HG03135 (cell line): ENCODE measurements at regions not wholly inside any gene's neighbourhood (a gene's known extent, or its start where the extent isn't known, plus 50 kb on each side); places are given as distances from the start of the nearest gene placed in this dataset.
"Not testable (repeated sequence)": the region's sequence is repeated elsewhere in the genome, so short reads cannot be mapped to it uniquely, and the experiment has no call there.

Source experiments
- ATAC-seq: cut with Tn5 transposase; IDR thresholded peaks from one replicate; pipeline ENCODE4 v1.9.1; 2021; ENCODE audit warnings: mild to moderate bottlenecking, moderate library complexity; ENCODE audit not compliant: unreplicated experiment

- no peak for ATAC-seq
These were observed 131.6 kb upstream of the ID4 start for GRCh38 chr6:19705606-19706005.

DNA sequence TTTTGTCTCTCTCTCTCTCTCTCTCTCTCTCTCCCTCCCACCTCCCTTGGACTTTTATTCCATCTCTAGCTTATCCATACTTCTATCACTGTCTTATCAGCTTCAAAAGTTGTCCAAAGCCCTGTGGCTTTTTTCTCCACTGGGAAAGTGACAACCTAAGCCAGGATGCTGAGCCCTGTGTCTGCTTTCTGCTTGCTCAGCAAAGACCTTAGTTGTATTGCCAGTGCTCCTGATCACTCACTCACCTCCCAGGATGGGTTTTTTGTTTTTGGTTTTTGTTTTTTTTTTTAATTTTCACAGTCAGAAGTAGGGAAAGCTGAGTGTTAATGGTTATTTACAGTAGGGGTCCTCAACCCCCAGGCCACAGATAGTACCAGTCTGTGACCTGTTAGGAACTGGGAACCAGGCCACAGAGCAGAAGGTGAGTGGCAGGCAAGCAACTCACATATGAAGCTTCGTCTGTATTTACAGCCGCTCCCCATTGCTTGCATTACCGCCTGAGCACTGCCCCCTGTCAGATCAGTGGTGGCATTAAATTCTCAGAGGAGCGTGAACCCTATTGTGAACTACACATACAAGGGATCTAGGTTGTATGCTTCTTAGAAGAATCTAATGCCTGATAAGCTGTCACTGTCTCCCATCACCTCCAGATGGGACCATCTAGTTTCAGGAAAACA lies 125.0 kb upstream of the ID4 start:
- ATAC-seq, result no peak

DNA sequence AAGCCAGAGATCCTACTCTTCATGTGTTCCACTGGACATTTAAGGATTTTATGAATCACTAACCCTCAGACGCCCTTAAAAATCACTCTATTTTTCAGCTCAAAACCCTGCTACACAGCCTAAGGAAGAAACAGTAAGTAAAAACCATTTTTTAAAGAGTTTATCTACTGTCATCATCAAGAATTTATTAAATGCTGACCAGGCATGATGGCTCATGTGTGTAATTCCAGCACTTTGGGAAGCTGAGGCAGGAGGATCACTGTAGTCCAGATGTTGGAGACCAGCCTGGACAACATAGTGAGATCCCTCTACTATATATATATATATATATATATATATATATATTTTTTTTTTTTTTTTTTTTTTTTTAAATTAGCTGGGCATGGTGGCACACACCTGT lies 124.2 kb upstream of the ID4 start:
- ATAC-seq, result no peak

DNA sequence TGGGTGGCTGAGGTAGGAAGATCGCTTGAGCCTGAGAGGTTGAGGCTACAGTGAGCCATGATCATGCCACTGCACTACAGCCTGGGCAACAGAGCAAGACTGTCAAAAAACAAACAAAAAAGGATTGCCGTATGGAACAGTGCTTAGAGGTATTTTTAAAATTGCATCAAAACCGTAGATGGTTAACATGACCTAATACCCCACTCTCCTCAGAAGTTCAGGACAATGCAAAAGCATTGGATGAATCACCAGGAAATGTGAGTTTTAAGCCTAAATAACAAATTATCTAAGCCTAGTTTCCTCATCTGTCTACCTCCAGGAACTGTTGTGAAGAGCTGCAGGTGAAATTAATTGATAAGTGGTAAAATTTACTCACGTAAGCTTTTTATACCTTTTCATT lies 123.8 kb upstream of the ID4 start:
- no peak for ATAC-seq

DNA sequence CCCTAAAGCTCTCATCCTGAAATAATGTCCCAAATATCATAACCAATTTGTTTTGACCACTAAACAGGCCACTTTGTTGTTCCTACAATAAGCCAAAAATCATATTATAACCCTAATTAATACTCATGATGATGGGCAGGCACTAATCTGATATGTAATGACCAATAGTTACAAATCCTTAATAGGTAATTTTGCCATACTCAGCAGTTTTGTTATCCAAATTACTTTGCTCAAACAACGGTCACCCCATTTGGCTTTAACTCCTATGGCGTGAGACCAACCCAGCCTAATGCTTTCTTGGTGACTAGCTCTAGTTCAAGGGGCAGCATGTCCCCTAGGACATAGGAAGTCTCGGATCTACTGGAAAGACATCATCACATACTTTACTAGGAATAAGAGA lies 123.2 kb upstream of the ID4 start:
- ATAC-seq, result no peak

DNA sequence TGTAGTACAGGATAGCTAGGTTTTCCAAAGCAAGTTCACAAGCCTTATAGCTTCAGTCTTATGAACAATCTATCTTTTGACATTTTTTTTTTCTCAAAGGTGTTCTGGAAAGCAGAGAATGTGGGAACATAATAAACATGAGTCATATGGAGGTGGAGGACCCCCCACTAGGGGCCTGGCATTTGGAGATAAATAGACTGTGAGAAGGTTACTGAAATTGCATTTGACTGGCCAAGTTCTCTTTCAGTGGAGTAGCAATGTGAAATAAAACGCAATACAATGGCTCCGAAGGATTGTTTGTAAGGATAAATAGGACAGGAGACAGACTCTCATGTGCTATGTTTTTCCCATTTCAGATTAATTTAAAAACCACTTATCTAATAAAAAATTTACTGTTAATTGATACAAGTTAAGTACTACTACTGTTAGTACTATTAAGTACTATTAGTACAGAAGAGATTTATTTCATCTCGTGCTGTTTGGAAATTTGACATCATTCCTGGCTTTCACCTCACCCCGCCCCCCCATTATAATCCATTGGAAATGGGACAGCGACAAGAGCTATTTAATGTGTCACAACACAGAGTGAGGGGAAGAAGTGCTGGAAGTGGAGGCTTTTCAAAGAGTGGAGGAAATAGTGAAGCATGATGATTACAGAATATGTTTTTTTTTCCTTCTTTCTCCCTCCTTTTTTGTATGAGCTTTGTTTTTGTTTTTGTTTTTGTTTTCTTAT lies 122.6 kb upstream of the ID4 start:
- no peak for ATAC-seq

DNA sequence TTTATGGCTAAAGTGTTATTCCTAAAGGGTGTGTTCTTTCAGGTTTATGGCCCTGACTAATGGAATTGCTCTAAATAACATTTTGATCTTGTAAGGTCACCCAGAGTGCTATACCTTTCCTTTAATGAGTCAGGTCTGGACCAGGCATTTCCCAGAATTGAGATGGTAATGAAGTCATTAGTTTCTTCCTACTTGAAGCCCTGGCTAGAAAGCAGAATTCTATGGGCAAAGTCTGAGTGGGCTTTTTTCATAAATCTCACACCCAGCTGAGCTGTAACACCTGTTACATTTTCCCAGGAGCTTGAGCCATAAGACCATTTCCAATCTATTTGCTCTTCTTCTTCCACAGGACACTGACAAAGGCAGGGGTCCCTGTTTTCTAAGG lies 122.0 kb upstream of the ID4 start:
- no peak for ATAC-seq

DNA sequence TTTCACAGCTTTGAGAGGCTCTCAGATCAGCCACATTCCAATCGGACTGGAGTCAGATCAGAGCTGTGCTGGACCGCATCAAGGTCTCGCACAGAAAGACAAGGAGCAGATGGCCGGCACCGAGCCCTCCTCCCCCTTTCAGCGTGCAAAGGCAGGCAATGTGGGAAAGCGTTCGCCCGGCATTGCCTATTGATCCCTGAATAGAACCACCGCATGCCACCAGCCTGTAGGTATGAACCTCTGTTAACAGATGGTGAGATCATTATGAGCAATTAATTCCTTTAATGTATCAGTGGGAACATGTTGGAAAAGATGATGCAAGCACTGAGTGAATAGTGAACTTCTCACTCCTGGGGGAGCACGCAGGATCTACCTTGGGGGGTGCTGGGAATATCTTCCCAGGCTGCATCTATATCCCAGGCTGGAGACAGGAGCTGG lies 117.5 kb upstream of the ID4 start:
- no peak for ATAC-seq

DNA sequence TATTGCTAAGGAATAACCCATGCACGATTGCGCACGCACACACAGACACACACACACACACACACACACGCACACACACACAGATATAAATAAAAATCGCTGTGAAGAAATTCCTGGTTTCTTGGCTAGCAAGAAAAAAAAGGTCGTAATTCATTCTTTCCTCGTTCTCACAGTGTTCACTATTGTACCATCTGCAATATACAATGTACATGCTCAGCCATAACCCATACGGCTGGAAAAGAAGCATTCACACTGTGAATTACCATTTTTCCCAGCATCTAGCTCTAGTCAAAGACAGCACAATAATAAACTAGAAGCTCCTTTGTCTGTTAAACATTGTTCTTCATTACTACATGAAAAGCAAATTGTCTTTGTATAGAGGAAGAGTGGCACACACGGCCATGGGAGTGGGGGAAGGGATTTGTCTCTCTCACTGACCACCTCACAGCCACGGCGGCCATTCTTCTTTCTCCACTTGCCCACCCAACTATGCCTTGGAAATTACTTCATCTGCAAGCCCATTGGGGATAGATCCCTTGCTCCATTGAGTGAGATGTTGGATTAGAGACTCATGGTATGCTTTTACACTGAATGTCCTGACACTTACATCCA lies 115.3 kb upstream of the ID4 start:
- ATAC-seq, result no peak

DNA sequence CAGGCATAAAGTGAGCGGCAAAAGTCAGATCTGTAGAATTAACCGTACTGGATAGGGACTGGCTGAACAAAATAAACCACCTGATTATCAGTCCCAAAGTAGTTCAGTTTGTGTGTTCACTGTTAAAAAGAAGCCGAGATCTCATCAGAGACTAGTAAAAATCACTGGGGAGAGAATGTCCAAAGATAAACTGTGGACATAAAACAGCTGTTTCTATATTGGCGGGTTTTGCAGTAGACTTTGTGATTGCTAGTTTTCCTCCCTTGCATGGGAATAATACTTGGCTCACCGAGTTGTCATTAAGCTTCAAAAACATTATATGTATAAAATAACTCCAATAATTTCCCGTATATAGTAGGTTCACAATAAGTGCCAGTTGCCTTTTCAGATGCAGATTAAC lies 114.2 kb upstream of the ID4 start:
- no peak for ATAC-seq

GRCh38 chr6:19723545-19723944 lies 113.6 kb upstream of the ID4 start:
- ATAC-seq, result no peak

- not testable (repeated sequence) for ATAC-seq
These were observed 111.7 kb upstream of the ID4 start for GRCh38 chr6:19725436-19725835.

DNA sequence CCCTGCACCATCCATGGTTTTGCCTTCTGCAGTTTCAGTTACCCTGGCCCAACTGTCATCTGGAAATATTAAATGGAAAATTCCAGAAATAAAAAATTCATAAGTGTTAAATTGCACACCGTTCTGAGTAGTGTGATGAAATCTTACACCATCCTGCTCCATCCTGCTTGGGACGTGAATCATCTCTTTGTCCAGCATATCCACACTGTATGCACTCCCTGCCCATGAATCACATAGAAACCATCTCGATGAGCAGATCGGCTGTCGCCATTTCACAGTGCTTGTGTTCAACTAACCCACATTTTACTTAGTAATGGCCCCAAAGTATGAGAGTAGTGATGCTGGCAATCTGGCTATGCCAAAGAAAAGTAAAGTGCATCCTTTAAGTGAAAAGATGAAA lies 105.9 kb upstream of the ID4 start:
- ATAC-seq, result no peak

DNA sequence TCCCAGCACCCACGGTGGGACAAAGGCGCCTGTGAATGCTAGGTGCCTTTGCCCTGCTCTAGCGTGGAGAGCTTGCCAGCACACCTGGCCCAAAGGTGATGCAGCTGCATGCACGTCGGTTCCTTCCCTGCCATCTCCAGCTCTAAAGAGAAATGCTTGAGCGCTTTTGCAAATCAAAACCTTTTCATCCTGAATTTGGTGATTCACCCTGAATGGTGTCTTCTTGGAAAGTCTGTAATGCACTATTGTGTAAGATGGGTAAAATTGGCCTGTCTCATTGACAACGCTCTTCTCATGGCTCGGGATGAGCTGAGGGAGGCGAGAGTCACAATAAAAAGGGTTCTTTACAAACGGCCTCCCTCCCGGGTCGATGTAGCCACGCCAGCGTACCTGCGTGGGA lies 103.1 kb upstream of the ID4 start:
- no peak for ATAC-seq

DNA sequence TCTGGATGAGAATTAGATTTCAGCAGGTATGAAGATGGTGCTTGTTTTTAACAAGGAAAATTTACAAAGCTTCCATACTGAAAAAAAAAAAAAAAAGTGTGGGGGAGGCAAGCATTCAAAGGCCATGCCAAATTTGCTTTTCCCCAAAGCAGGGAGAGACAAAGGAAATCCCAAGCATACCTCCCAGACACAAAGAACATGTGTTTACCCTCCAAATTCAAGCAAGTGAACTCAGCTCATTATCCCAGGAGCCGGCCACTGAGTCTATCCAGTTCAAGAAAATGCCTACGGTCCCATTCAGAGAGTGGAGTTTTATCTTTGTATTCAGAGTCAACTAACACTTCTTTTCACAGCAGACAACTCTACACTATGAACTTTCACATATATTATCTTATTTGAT lies 102.7 kb upstream of the ID4 start:
- ATAC-seq, result no peak

DNA sequence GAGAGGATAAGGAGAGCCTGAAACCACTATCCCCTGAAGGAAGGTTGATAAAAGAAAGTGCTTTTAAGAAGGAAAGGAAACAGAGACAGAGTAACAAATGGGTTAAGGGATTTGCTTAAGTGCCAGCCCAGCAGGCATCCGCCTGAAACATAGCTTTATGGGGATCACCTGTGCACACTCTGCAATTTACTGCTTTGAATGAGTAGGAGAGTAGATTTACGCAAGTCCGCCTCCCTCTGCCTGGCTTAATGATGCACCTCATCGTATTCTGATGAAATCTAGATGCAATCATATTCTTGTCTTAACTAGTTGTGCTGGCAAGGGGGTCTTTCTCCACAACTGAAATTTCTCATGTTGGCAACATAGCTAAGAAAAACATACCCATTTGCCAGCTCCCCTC lies 101.1 kb upstream of the ID4 start:
- no peak for ATAC-seq

DNA sequence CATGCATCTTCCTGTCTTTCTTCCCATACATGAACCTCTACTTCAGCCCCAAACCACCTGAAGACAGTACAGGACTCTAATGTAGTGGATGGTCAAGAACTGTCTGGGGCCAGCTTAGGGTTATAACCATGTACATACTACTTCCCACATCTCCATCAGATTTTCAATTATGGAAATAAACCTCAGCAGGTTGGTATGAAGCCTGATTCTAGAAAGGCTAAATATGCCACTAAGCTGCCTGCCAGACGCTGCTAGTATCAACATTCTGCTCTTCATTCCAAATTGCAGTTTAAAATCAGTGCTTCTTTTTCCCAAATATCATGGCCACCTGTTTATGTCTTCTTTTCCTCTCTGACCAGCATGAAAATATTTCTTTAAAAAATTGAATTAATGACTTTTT lies 99.2 kb upstream of the ID4 start:
- ATAC-seq, result no peak

DNA sequence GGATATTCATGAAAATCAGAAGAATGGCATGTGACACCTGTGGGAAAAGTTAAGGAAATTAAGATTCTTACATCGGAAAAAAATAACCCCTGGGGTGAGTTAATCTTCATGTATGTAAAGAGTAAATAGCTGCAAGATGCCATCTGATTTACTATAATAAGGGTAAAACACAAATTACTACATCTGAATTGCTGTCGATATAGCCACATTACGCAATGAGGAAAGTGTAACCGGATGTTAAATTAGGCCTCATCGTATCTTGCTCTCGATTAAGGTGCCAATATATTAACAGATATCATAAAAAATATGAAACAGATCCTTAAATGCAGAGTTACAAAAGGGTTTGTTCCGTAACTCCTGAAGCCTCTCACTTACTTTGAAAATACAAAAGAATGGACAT lies 87.4 kb upstream of the ID4 start:
- ATAC-seq, result no peak

- no peak for ATAC-seq
These were observed 84.4 kb upstream of the ID4 start for GRCh38 chr6:19752746-19753145.

- ATAC-seq, result no peak
These were observed 83.3 kb upstream of the ID4 start for GRCh38 chr6:19753826-19754225.

- ATAC-seq, result no peak
These were observed 82.5 kb upstream of the ID4 start for GRCh38 chr6:19754686-19755085.

DNA sequence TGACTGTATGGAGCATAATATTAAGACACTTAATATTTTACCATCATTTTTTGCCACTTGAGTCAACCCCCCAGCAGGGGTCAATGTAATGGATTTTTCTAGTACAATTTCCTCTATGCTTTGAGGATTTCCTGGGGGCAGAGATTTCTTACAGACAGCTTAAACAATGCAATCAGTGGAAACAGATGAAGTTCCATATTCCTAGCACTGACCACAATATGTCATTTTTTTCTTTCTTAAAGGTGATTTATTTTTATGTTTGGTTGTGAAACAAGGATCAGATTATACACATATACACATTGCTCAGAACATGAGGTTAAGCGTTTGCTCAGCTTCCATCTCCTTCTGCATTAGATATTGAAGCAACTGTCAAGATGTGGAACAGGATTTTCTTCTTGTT lies 82.0 kb upstream of the ID4 start:
- no peak for ATAC-seq
